Suprapubic skin (tissue), 4 donors: ENCODE measurements at regions not wholly inside any gene's neighbourhood (a gene's known extent, or its start where the extent isn't known, plus 50 kb on each side); places are given as distances from the start of the nearest gene placed in this dataset.

Experiments
- CTCF ChIP-seq, 2 donors: fragments of 200-600 bp in 1 of 2; fragments of 450-650 bp in 1 of 2; sonication (generic) in 1 of 2; IDR thresholded peaks; one replicate each; pipeline ENCODE4 v1.5.1; 2016 to 2019; ENCODE audit warnings: antibody characterized with exemption in 2 of 2, mild to moderate bottlenecking in 1 of 2, moderate library complexity in 1 of 2
- EP300 ChIP-seq: sonication (generic); formaldehyde crosslinking; IDR thresholded peaks from one replicate; pipeline ENCODE4 v1.6.1; 2017; ENCODE audit warnings: antibody characterized with exemption
- POLR2A ChIP-seq, 2 donors: fragments of 450-650 bp; IDR thresholded peaks; one replicate each; pipeline ENCODE4 v1.6.1; 2017; ENCODE audit warnings: antibody characterized with exemption in 2 of 2, mild to moderate bottlenecking in 2 of 2, moderate library complexity in 2 of 2
- POLR2AphosphoS5 ChIP-seq, 3 donors: sonication (generic); formaldehyde crosslinking; IDR thresholded peaks; one replicate each; pipeline ENCODE4 v1.6.1; 2017; ENCODE audit warnings: antibody characterized with exemption in 3 of 3

GRCh38 chr6:80489911-80490635 lies 383.6 kb downstream of the BCKDHB start:
- no peak for TF ChIP-seq CTCF (IDR thresholded peaks at IDR 0.05)
- TF ChIP-seq EP300: no peak
- no peak for TF ChIP-seq POLR2A (IDR thresholded peaks at IDR 0.05)
- TF ChIP-seq POLR2AphosphoS5 (IDR thresholded peaks at IDR 0.05): no peak
